ENCODE measurements at regions not wholly inside any gene's neighbourhood (a gene's known extent, or its start where the extent isn't known, plus 50 kb on each side); places are given as distances from the start of the nearest gene placed in this dataset.

- CTCF ChIA-PET = interaction anchor here (0.7 to 1.2 kb wide), 2 partner anchors 9 to 11 kb away, joined by 3 read pairs; no protein-coding TSS in a partner anchor
- TF ChIP-seq ATF3 (IDR thresholded peaks at IDR 0.05) = no peak
- TF ChIP-seq EZH2 (IDR thresholded peaks at IDR 0.05) = no peak
- TF ChIP-seq JUND (IDR thresholded peaks at IDR 0.05) = peak; percentile 34; the same call in 1 of the 2 replicates
- no peak for TF ChIP-seq RAD21 (IDR thresholded peaks at IDR 0.05; ENCODE audit: low read depth)
- TF ChIP-seq POLR2A (IDR thresholded peaks at IDR 0.05; ENCODE audit: borderline replicate concordance, extremely low read depth, insufficient read depth, insufficient read length) = no peak
- peak; percentile 72 for TF ChIP-seq CEBPB (IDR thresholded peaks at IDR 0.05; ENCODE audit: low read depth)
- TF ChIP-seq EZH2phosphoT487 (IDR thresholded peaks at IDR 0.05; ENCODE audit: borderline replicate concordance) = no peak
- no peak for TF ChIP-seq ZNF274 (IDR thresholded peaks at IDR 0.05; ENCODE audit: low read depth, low read length)
- peak; percentile 37; the same call in 1 of the 2 replicates for TF ChIP-seq FOSL1 (IDR thresholded peaks at IDR 0.05; ENCODE audit: low read depth)
- no peak for TF ChIP-seq SIN3A (IDR thresholded peaks at IDR 0.05; ENCODE audit: low read depth)
- no peaks in the 10 kb centered on the region for H3K9me3 ChIP-seq (ENCODE audit: control insufficient read depth in 1 of 2, insufficient read depth in 1 of 2, low read depth in 1 of 2, low read length in 2 of 2)
- no peak overlapping the region for H3K4me3 ChIP-seq (replicated peaks in 1 of 2; ENCODE audit: low read depth in 1 of 2, low read length in 2 of 2)
- RAD21 ChIA-PET (ENCODE audit: low non-redundant PET in 1 of 2, low total read pairs in 2 of 2, uncharacterized antibody in 2 of 2, unreplicated experiment in 2 of 2) = interaction anchor here in 1 of 2 experiments (0.6 kb wide), 1 partner anchor 563 kb away, joined by 3 read pairs; no protein-coding TSS in a partner anchor
- peak overlapping the region; percentile 64 for H2AFZ ChIP-seq (ENCODE audit: low read depth, low read length, poor library complexity, severe bottlenecking)
- no peaks in the 10 kb centered on the region for H4K20me1 ChIP-seq (ENCODE audit: insufficient read depth)
- H3K27me3 ChIP-seq (ENCODE audit: insufficient read depth, low read length) = no peaks in the 10 kb centered on the region
- no peaks in the 10 kb centered on the region for H3K36me3 ChIP-seq (ENCODE audit: control insufficient read depth in 1 of 2, insufficient read depth in 2 of 2, low read length in 2 of 2)
- POLR2A ChIA-PET = no interaction called here
- no peaks in the 10 kb centered on the region for H3K79me2 ChIP-seq (ENCODE audit: insufficient read depth, low read length)
- intact Hi-C loops (cut with micrococcal nuclease) = no loop called here
- H3K9me2 ChIP-seq (ENCODE audit: insufficient read depth) = no peaks in the 10 kb centered on the region
- no TSS peak for BruUV-seq (replicated peaks)
- H3K4me2 ChIP-seq (ENCODE audit: low read length) = peak overlapping the region; percentile 37; the same call in 1 of the 2 replicates
- H3K27ac ChIP-seq (ENCODE audit: low read depth, low read length) = no peak overlapping the region
- DNase-seq (ENCODE audit: low read depth, low spot score) (peak; percentile 40), ATAC-seq (peak; percentile 57; the same call in 1 of the 2 replicates)
- H3K9ac ChIP-seq (ENCODE audit: low read length) = no peak overlapping the region
- peaks cover 0 to 9% of the 10 kb centered on the region in 2 experiments; a peak in 1 of 4 replicates for H3K4me1 ChIP-seq (ENCODE audit: control insufficient read depth in 1 of 2, insufficient read depth in 2 of 2, low read length in 2 of 2)
Measured at GRCh38 chr5:121251954-121252353, 599.7 kb upstream of the FTMT start.

- Histone ChIP-seq H3K4me1 (ENCODE audit: control insufficient read depth in 1 of 2, insufficient read depth in 2 of 2, low read length in 2 of 2) (no peaks in the 10 kb centered on the region), H2AFZ (ENCODE audit: low read depth, low read length, poor library complexity, severe bottlenecking) (no peak overlapping the region), H4K20me1 (ENCODE audit: insufficient read depth) (no peaks in the 10 kb centered on the region), H3K9ac (ENCODE audit: low read length) (no peak overlapping the region), H3K79me2 (ENCODE audit: insufficient read depth, low read length) (no peaks in the 10 kb centered on the region), H3K27me3 (ENCODE audit: insufficient read depth, low read length) (no peaks in the 10 kb centered on the region), H3K4me2 (ENCODE audit: low read length) (no peak overlapping the region), H3K9me3 (ENCODE audit: control insufficient read depth in 1 of 2, insufficient read depth in 1 of 2, low read depth in 1 of 2, low read length in 2 of 2) (no peaks in the 10 kb centered on the region), H3K4me3 (replicated peaks in 1 of 2; ENCODE audit: low read depth in 1 of 2, low read length in 2 of 2) (no peak overlapping the region), H3K36me3 (ENCODE audit: control insufficient read depth in 1 of 2, insufficient read depth in 2 of 2, low read length in 2 of 2) (no peaks in the 10 kb centered on the region), H3K9me2 (ENCODE audit: insufficient read depth) (no peaks in the 10 kb centered on the region), H3K27ac (ENCODE audit: low read depth, low read length) (no peak overlapping the region)
- TF ChIP-seq RAD21 (IDR thresholded peaks at IDR 0.05; ENCODE audit: low read depth) (no peak), MAX (IDR thresholded peaks at IDR 0.05) (no peak), EGR1 (IDR thresholded peaks at IDR 0.05; ENCODE audit: low read depth) (no peak), POLR2A (IDR thresholded peaks at IDR 0.05; ENCODE audit: borderline replicate concordance, extremely low read depth, insufficient read depth, insufficient read length) (no peak), ZNF274 (IDR thresholded peaks at IDR 0.05; ENCODE audit: low read depth, low read length) (no peak), ZFX (IDR thresholded peaks at IDR 0.05) (no peak), CTCF (IDR thresholded peaks at IDR 0.05 in 2 of 3, conservative IDR thresholded peaks at IDR 0.05 in 1 of 3; ENCODE audit: borderline replicate concordance in 1 of 3, insufficient read depth in 1 of 3, low read depth in 2 of 3, low read length in 2 of 3) (no peak), ATF3 (IDR thresholded peaks at IDR 0.05) (no peak), POLR2AphosphoS5 (IDR thresholded peaks at IDR 0.05; ENCODE audit: low read depth, low read length) (no peak), SRF (IDR thresholded peaks at IDR 0.05; ENCODE audit: low read depth) (no peak)
- intact Hi-C loops (cut with micrococcal nuclease) = no loop called here
- BruUV-seq (replicated peaks) = no TSS peak
- ChIA-PET RAD21 (ENCODE audit: low non-redundant PET in 1 of 2, low total read pairs in 2 of 2, uncharacterized antibody in 2 of 2, unreplicated experiment in 2 of 2) (no interaction called here), CTCF (no interaction called here), POLR2A (no interaction called here)
- ATAC-seq (no peak), DNase-seq (ENCODE audit: low read depth, low spot score) (no peak)
Measured at GRCh38 chr5:121257621-121258020, 594.1 kb upstream of the FTMT start.

Data from HCT116 (cell line).